Endodermal cell (in vitro differentiated cells): ENCODE measurements at regions not wholly inside any gene's neighbourhood (a gene's known extent, or its start where the extent isn't known, plus 50 kb on each side); places are given as distances from the start of the nearest gene placed in this dataset.

Source experiments
- DNase-seq: peaks from one replicate; pipeline ENCODE4 v3.0.0-alpha.2; 2017
- H3K27ac ChIP-seq: 2 replicates; pipeline ENCODE4 v1.5.1; 2013; ENCODE audit warnings: mild to moderate bottlenecking, low read depth, low read length, moderate library complexity
- H3K27me3 ChIP-seq: 2 replicates; pipeline ENCODE4 v1.6.1; 2013; ENCODE audit warnings: mild to moderate bottlenecking, low read length, moderate library complexity; ENCODE audit not compliant: insufficient read depth, control insufficient read depth, poor library complexity, severe bottlenecking
- H3K36me3 ChIP-seq: 2 replicates; pipeline ENCODE4 v1.7.0; 2013; ENCODE audit warnings: mild to moderate bottlenecking, low read length, moderate library complexity; ENCODE audit not compliant: control insufficient read depth, insufficient read depth
- H3K4me1 ChIP-seq: one replicate; pipeline ENCODE4 v1.7.0; 2013; ENCODE audit warnings: low read length; ENCODE audit not compliant: control insufficient read depth, insufficient read depth
- H3K4me3 ChIP-seq: 2 replicates; pipeline ENCODE4 v1.5.1; 2013; ENCODE audit warnings: mild to moderate bottlenecking, low read length, moderate library complexity
- H3K9ac ChIP-seq: 2 replicates; pipeline ENCODE4 v1.6.1; 2013; ENCODE audit warnings: mild to moderate bottlenecking, low read length, moderate library complexity; ENCODE audit not compliant: poor library complexity, severe bottlenecking; ENCODE audit errors: extremely low read depth
- H3K9me3 ChIP-seq: 2 replicates; pipeline ENCODE4 v1.6.1; 2013; ENCODE audit warnings: mild to moderate bottlenecking, low read length, moderate library complexity; ENCODE audit not compliant: control insufficient read depth
- H3K27ac Mint-ChIP-seq: 2 replicates; pipeline ENCODE4 v1.8.0; 2020; ENCODE audit warnings: mixed read lengths
- H3K27me3 Mint-ChIP-seq: 2 replicates; pipeline ENCODE4 v1.8.0; 2021; ENCODE audit warnings: mild to moderate bottlenecking, mixed read lengths; ENCODE audit not compliant: insufficient read depth
- H3K36me3 Mint-ChIP-seq: 2 replicates; pipeline ENCODE4 v1.8.0; 2020; ENCODE audit warnings: low read depth, mixed read lengths
- H3K4me1 Mint-ChIP-seq: 2 replicates; pipeline ENCODE4 v1.8.0; 2020; ENCODE audit warnings: mixed read lengths
- H3K4me3 Mint-ChIP-seq: 2 replicates; pipeline ENCODE4 v1.8.0; 2020; ENCODE audit warnings: mild to moderate bottlenecking, moderate library complexity, mixed read lengths
- H3K9me3 Mint-ChIP-seq: 2 replicates; pipeline ENCODE4 v1.8.0; 2020; ENCODE audit warnings: mild to moderate bottlenecking, mixed read lengths
- CTCF ChIP-seq: fragments of 200-600 bp; sonication (generic); conservative IDR thresholded peaks from 2 replicates; pipeline ENCODE4 v1.5.0; 2021; ENCODE audit warnings: antibody characterized with exemption, mild to moderate bottlenecking
- WGBS, 2 experiments: methylation state at CpG; one replicate each; pipeline versions ENCODE4 v1.1.5 to v1.1.7; 2013; ENCODE audit warnings: missing lambda C conversion rate in 2 of 2, mixed read lengths in 1 of 2; ENCODE audit not compliant: insufficient coverage in 1 of 2, insufficient read length in 1 of 2; 5-methylcytosine and 5-hydroxymethylcytosine counted together

- no peak overlapping the region for H3K27ac ChIP-seq
- no peaks in the 10 kb centered on the region for H3K9me3 Mint-ChIP-seq
- no peak overlapping the region for H3K9ac ChIP-seq
- H3K27ac Mint-ChIP-seq, result no peak overlapping the region
- peaks cover 25% of the 10 kb centered on the region for H3K4me1 Mint-ChIP-seq
- TF ChIP-seq CTCF, result no peak
- H3K36me3 Mint-ChIP-seq, result no peaks in the 10 kb centered on the region
- no peak overlapping the region for H3K4me3 ChIP-seq
- H3K9me3 ChIP-seq, result no peaks in the 10 kb centered on the region
- no peak overlapping the region for H3K4me3 Mint-ChIP-seq
- DNase-seq, result peak; percentile 27
- H3K27me3 ChIP-seq, result no peaks in the 10 kb centered on the region
- no peaks in the 10 kb centered on the region for H3K27me3 Mint-ChIP-seq
- no peaks in the 10 kb centered on the region for H3K36me3 ChIP-seq
- WGBS, 2 experiments, result 93 to 94% methylated on average over 11 to 13 of the region's 13 CpGs
- H3K4me1 ChIP-seq, result no peaks in the 10 kb centered on the region
These were observed 167.6 kb downstream of the RHOU start for GRCh38 chr1:228902781-228903433.

- DNase-seq, result peak; percentile 40
- H3K27ac Mint-ChIP-seq, result no peak overlapping the region
- no peak overlapping the region for H3K9ac ChIP-seq
- H3K27me3 Mint-ChIP-seq, result no peaks in the 10 kb centered on the region
- no peak for TF ChIP-seq CTCF
- H3K36me3 ChIP-seq, result no peaks in the 10 kb centered on the region
- WGBS, 2 experiments, result 83 to 90% methylated on average over 3 to 9 of the region's 9 CpGs
- H3K4me1 Mint-ChIP-seq, result peaks cover 26% of the 10 kb centered on the region
- H3K36me3 Mint-ChIP-seq, result no peaks in the 10 kb centered on the region
- H3K9me3 ChIP-seq, result no peaks in the 10 kb centered on the region
- H3K27me3 ChIP-seq, result no peaks in the 10 kb centered on the region
- H3K4me1 ChIP-seq, result no peaks in the 10 kb centered on the region
- no peak overlapping the region for H3K27ac ChIP-seq
- no peak overlapping the region for H3K4me3 ChIP-seq
- no peaks in the 10 kb centered on the region for H3K9me3 Mint-ChIP-seq
- H3K4me3 Mint-ChIP-seq, result no peak overlapping the region
These were observed 168.3 kb downstream of the RHOU start for GRCh38 chr1:228903434-228904071.

- WGBS, 2 experiments, result 87 to 95% methylated on average over 2 to 4 of the region's 4 CpGs
- H3K4me1 Mint-ChIP-seq, result peaks cover 29% of the 10 kb centered on the region
These were observed 168.9 kb downstream of the RHOU start for GRCh38 chr1:228904222-228904621.

More at GRCh38 chr1:228904222-228904621, 168.9 kb downstream of the RHOU start:
- H3K4me1 ChIP-seq, result no peaks in the 10 kb centered on the region
- Mint-ChIP-seq H3K27me3 (no peaks in the 10 kb centered on the region), H3K27ac (no peak overlapping the region), H3K9me3 (no peaks in the 10 kb centered on the region), H3K4me3 (no peak overlapping the region), H3K36me3 (no peaks in the 10 kb centered on the region)
- H3K27me3 ChIP-seq, result no peaks in the 10 kb centered on the region
- no peak overlapping the region for H3K4me3 ChIP-seq
- H3K9me3 ChIP-seq, result no peaks in the 10 kb centered on the region
- no peaks in the 10 kb centered on the region for H3K36me3 ChIP-seq
- no peak overlapping the region for H3K27ac ChIP-seq
- no peak overlapping the region for H3K9ac ChIP-seq
- TF ChIP-seq CTCF, result no peak
- no peak for DNase-seq
